Karpas-422 (cell line): ENCODE measurements at regions not wholly inside any gene's neighbourhood (a gene's known extent, or its start where the extent isn't known, plus 50 kb on each side); places are given as distances from the start of the nearest gene placed in this dataset.

ENCODE experiments used
- DNase-seq: peaks from one replicate; pipeline ENCODE4 v3.0.0-alpha.2; 2015
- H2AFZ ChIP-seq: fragments of 200-600 bp; sonication (generic); 2 replicates; pipeline ENCODE4 v1.6.1; 2014; ENCODE audit warnings: antibody characterized with exemption, low read length, mixed read lengths
- H3K27ac ChIP-seq: fragments of 200-600 bp; sonication (generic); 2 replicates; pipeline ENCODE4 v1.5.1; 2014; ENCODE audit warnings: mild to moderate bottlenecking, low read length, moderate library complexity
- H3K27me3 ChIP-seq: fragments of 200-600 bp; sonication (generic); 2 replicates; pipeline ENCODE4 v1.6.1; 2014; ENCODE audit warnings: low read length, mixed read lengths
- H3K36me3 ChIP-seq: fragments of 200-600 bp; sonication (generic); 2 replicates; pipeline ENCODE4 v1.6.1; 2014; ENCODE audit warnings: low read length, mixed read lengths; ENCODE audit not compliant: insufficient read depth
- H3K4me1 ChIP-seq: fragments of 200-600 bp; sonication (generic); 2 replicates; pipeline ENCODE4 v1.6.1; 2014; ENCODE audit warnings: mild to moderate bottlenecking, low read length, mixed read lengths
- H3K4me2 ChIP-seq: fragments of 200-600 bp; sonication (generic); 2 replicates; pipeline ENCODE4 v1.6.1; 2014; ENCODE audit warnings: low read length, low read depth, mild to moderate bottlenecking; ENCODE audit not compliant: poor library complexity, severe bottlenecking
- H3K4me3 ChIP-seq: fragments of 200-600 bp; sonication (generic); 2 replicates; pipeline ENCODE4 v1.5.1; 2014; ENCODE audit warnings: mild to moderate bottlenecking, antibody characterized with exemption, low read length, mixed read lengths
- H3K79me2 ChIP-seq: fragments of 200-600 bp; sonication (generic); 2 replicates; pipeline ENCODE4 v1.6.1; 2014; ENCODE audit warnings: mild to moderate bottlenecking, low read length, mixed read lengths
- H3K9ac ChIP-seq: fragments of 200-600 bp; sonication (generic); 2 replicates; pipeline ENCODE4 v1.6.0; 2014; ENCODE audit warnings: low read length
- H3K9me2 ChIP-seq: fragments of 200-600 bp; sonication (generic), shearing (Covaris generic); replicated peaks from 2 replicates; pipeline ENCODE4 v1.6.0; 2014; ENCODE audit warnings: mild to moderate bottlenecking, low read length, moderate library complexity; ENCODE audit not compliant: insufficient read depth
- H3K9me3 ChIP-seq: fragments of 300-700, 200-600 bp; sonication (generic); 2 replicates; pipeline ENCODE4 v1.6.1; 2014; ENCODE audit warnings: low read length, mixed read lengths
- H4K20me1 ChIP-seq: fragments of 200-600 bp; sonication (generic); 2 replicates; pipeline ENCODE4 v1.6.1; 2014; ENCODE audit warnings: mild to moderate bottlenecking, antibody characterized with exemption, low read length, low read depth; ENCODE audit not compliant: insufficient read depth

- Histone ChIP-seq H3K9me3 (no peaks in the 10 kb centered on the region), H3K9ac (no peak overlapping the region), H3K9me2 (no peaks in the 10 kb centered on the region; the same call in 1 of the 2 replicates), H3K27ac (no peak overlapping the region), H4K20me1 (no peaks in the 10 kb centered on the region), H3K4me1 (peaks cover 3% of the 10 kb centered on the region; the same call in 1 of the 2 replicates), H3K4me2 (no peak overlapping the region), H3K36me3 (no peaks in the 10 kb centered on the region), H2AFZ (no peak overlapping the region), H3K4me3 (no peak overlapping the region), H3K27me3 (no peaks in the 10 kb centered on the region), H3K79me2 (no peaks in the 10 kb centered on the region)
- no peak for DNase-seq
Observed at GRCh38 chr2:187150670-187151069, 297.4 kb downstream of the CALCRL start.

GRCh38 chr2:187148059-187148714, 299.2 kb upstream of the ZSWIM2 start:
- no peaks in the 10 kb centered on the region for H3K27me3 ChIP-seq
- H3K27ac ChIP-seq = no peak overlapping the region
- H2AFZ ChIP-seq = no peak overlapping the region
- DNase-seq = no peak
- no peak overlapping the region for H3K4me2 ChIP-seq
- H3K4me3 ChIP-seq = no peak overlapping the region
- no peaks in the 10 kb centered on the region for H3K79me2 ChIP-seq
- peaks cover 3% of the 10 kb centered on the region; the same call in 1 of the 2 replicates for H3K4me1 ChIP-seq
- no peaks in the 10 kb centered on the region; the same call in 1 of the 2 replicates for H3K9me2 ChIP-seq
- no peak overlapping the region for H3K9ac ChIP-seq
- no peaks in the 10 kb centered on the region for H3K36me3 ChIP-seq
- H4K20me1 ChIP-seq = no peaks in the 10 kb centered on the region
- no peaks in the 10 kb centered on the region for H3K9me3 ChIP-seq

- Histone ChIP-seq H3K79me2 (no peaks in the 10 kb centered on the region), H3K27ac (no peak overlapping the region), H3K9me2 (no peaks in the 10 kb centered on the region; the same call in 1 of the 2 replicates), H3K4me1 (peaks cover 3% of the 10 kb centered on the region; the same call in 1 of the 2 replicates), H2AFZ (no peak overlapping the region), H4K20me1 (no peaks in the 10 kb centered on the region), H3K9me3 (no peaks in the 10 kb centered on the region), H3K9ac (no peak overlapping the region), H3K36me3 (no peaks in the 10 kb centered on the region), H3K4me2 (no peak overlapping the region), H3K27me3 (no peaks in the 10 kb centered on the region), H3K4me3 (no peak overlapping the region)
- no peak for DNase-seq
Observed at GRCh38 chr2:187143537-187143936, 294.6 kb upstream of the ZSWIM2 start.

GRCh38 chr2:187139469-187139868, 290.5 kb upstream of the ZSWIM2 start:
- Histone ChIP-seq H3K27ac (no peak overlapping the region), H3K79me2 (no peaks in the 10 kb centered on the region), H2AFZ (no peak overlapping the region), H3K9me3 (no peaks in the 10 kb centered on the region), H4K20me1 (no peaks in the 10 kb centered on the region), H3K4me3 (no peak overlapping the region), H3K27me3 (no peaks in the 10 kb centered on the region), H3K36me3 (no peaks in the 10 kb centered on the region), H3K9me2 (no peaks in the 10 kb centered on the region), H3K4me2 (no peak overlapping the region), H3K9ac (no peak overlapping the region), H3K4me1 (no peaks in the 10 kb centered on the region)
- DNase-seq = no peak

GRCh38 chr2:187138265-187138664, 289.3 kb upstream of the ZSWIM2 start:
- no peaks in the 10 kb centered on the region for H3K9me3 ChIP-seq
- H2AFZ ChIP-seq = no peak overlapping the region
- no peak overlapping the region for H3K27ac ChIP-seq
- no peaks in the 10 kb centered on the region for H3K79me2 ChIP-seq
- no peaks in the 10 kb centered on the region for H3K36me3 ChIP-seq
- DNase-seq = peak; percentile 49
- no peaks in the 10 kb centered on the region for H3K27me3 ChIP-seq
- no peak overlapping the region for H3K4me2 ChIP-seq
- H3K9ac ChIP-seq = no peak overlapping the region
- no peaks in the 10 kb centered on the region for H3K9me2 ChIP-seq
- no peaks in the 10 kb centered on the region for H3K4me1 ChIP-seq
- H3K4me3 ChIP-seq = no peak overlapping the region
- H4K20me1 ChIP-seq = no peaks in the 10 kb centered on the region

GRCh38 chr2:187136646-187137045, 287.7 kb upstream of the ZSWIM2 start:
- no peak overlapping the region for H3K9ac ChIP-seq
- H3K79me2 ChIP-seq = no peaks in the 10 kb centered on the region
- no peak overlapping the region for H3K4me3 ChIP-seq
- no peaks in the 10 kb centered on the region for H3K4me1 ChIP-seq
- no peaks in the 10 kb centered on the region for H3K9me2 ChIP-seq
- no peaks in the 10 kb centered on the region for H3K9me3 ChIP-seq
- no peaks in the 10 kb centered on the region for H4K20me1 ChIP-seq
- no peak overlapping the region for H3K27ac ChIP-seq
- DNase-seq = no peak
- no peak overlapping the region for H3K4me2 ChIP-seq
- H3K36me3 ChIP-seq = no peaks in the 10 kb centered on the region
- H3K27me3 ChIP-seq = no peaks in the 10 kb centered on the region
- no peak overlapping the region for H2AFZ ChIP-seq

GRCh38 chr2:187134306-187134705, 285.3 kb upstream of the ZSWIM2 start:
- H2AFZ ChIP-seq = no peak overlapping the region
- H3K4me1 ChIP-seq = no peaks in the 10 kb centered on the region
- no peaks in the 10 kb centered on the region for H3K79me2 ChIP-seq
- no peak overlapping the region for H3K9ac ChIP-seq
- H3K9me2 ChIP-seq = no peaks in the 10 kb centered on the region
- H3K9me3 ChIP-seq = no peaks in the 10 kb centered on the region
- H3K4me2 ChIP-seq = no peak overlapping the region
- no peak for DNase-seq
- H4K20me1 ChIP-seq = no peaks in the 10 kb centered on the region
- no peak overlapping the region for H3K4me3 ChIP-seq
- H3K27me3 ChIP-seq = no peaks in the 10 kb centered on the region
- H3K27ac ChIP-seq = no peak overlapping the region
- no peaks in the 10 kb centered on the region for H3K36me3 ChIP-seq

- no peaks in the 10 kb centered on the region for H3K4me1 ChIP-seq
- H3K9me2 ChIP-seq = no peaks in the 10 kb centered on the region; the same call in 1 of the 2 replicates
- no peak overlapping the region for H3K27ac ChIP-seq
- H3K27me3 ChIP-seq = no peaks in the 10 kb centered on the region
- no peaks in the 10 kb centered on the region for H3K79me2 ChIP-seq
- no peak overlapping the region for H2AFZ ChIP-seq
- no peaks in the 10 kb centered on the region for H4K20me1 ChIP-seq
- H3K4me2 ChIP-seq = no peak overlapping the region
- H3K9me3 ChIP-seq = no peaks in the 10 kb centered on the region
- no peak for DNase-seq
- no peaks in the 10 kb centered on the region for H3K36me3 ChIP-seq
- no peak overlapping the region for H3K9ac ChIP-seq
- H3K4me3 ChIP-seq = no peak overlapping the region
Observed at GRCh38 chr2:187129868-187130267, 280.9 kb upstream of the ZSWIM2 start.
